ENCODE measurements at regions not wholly inside any gene's neighbourhood (a gene's known extent, or its start where the extent isn't known, plus 50 kb on each side); places are given as distances from the start of the nearest gene placed in this dataset.

GRCh38 chr7:155911471-155912105, 99.3 kb upstream of the SHH start:
- Histone ChIP-seq H3K27me3 (no peaks in the 10 kb centered on the region), H3K9me3 (peaks cover 24 to 26% of the 10 kb centered on the region in 2 donors), H3K4me1 (no peaks in the 10 kb centered on the region), H3K27ac (no peak overlapping the region), H3K36me3 (no peaks in the 10 kb centered on the region), H3K4me3 (no peak overlapping the region)
- TF ChIP-seq POLR2A (IDR thresholded peaks at IDR 0.05) = no peak
- TF ChIP-seq, protein P1, sequence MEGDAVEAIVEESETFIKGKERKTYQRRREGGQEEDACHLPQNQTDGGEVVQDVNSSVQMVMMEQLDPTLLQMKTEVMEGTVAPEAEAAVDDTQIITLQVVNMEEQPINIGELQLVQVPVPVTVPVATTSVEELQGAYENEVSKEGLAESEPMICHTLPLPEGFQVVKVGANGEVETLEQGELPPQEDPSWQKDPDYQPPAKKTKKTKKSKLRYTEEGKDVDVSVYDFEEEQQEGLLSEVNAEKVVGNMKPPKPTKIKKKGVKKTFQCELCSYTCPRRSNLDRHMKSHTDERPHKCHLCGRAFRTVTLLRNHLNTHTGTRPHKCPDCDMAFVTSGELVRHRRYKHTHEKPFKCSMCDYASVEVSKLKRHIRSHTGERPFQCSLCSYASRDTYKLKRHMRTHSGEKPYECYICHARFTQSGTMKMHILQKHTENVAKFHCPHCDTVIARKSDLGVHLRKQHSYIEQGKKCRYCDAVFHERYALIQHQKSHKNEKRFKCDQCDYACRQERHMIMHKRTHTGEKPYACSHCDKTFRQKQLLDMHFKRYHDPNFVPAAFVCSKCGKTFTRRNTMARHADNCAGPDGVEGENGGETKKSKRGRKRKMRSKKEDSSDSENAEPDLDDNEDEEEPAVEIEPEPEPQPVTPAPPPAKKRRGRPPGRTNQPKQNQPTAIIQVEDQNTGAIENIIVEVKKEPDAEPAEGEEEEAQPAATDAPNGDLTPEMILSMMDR (IDR thresholded peaks at IDR 0.05) = no peak
- TF ChIP-seq POLR2AphosphoS5 (IDR thresholded peaks at IDR 0.05) = no peak
- intact Hi-C loops (cut with DNase I; ENCODE audit: low total_unique reads) = no loop called here
- DNase-seq (ENCODE audit: low spot score in 2 of 2) = no peak

- intact Hi-C loops (cut with DNase I; ENCODE audit: low total_unique reads) = no loop called here
- TF ChIP-seq POLR2AphosphoS5 (IDR thresholded peaks at IDR 0.05) (no peak), POLR2A (IDR thresholded peaks at IDR 0.05) (no peak)
- TF ChIP-seq, protein P1 (IDR thresholded peaks at IDR 0.05) = no peak
- H3K9me3 ChIP-seq = peaks cover 24 to 26% of the 10 kb centered on the region in 2 donors
- DNase-seq (ENCODE audit: low spot score in 2 of 2) = no peak
- H3K36me3 ChIP-seq = no peaks in the 10 kb centered on the region
- H3K27ac ChIP-seq = no peak overlapping the region
- no peaks in the 10 kb centered on the region for H3K4me1 ChIP-seq
- no peaks in the 10 kb centered on the region for H3K27me3 ChIP-seq
- no peak overlapping the region for H3K4me3 ChIP-seq
Observed at GRCh38 chr7:155908385-155908784, 96.1 kb upstream of the SHH start.

GRCh38 chr7:155907450-155908200, 95.4 kb upstream of the SHH start:
- TF ChIP-seq POLR2AphosphoS5 (IDR thresholded peaks at IDR 0.05) (no peak), POLR2A (IDR thresholded peaks at IDR 0.05) (no peak)
- TF ChIP-seq, protein P1 (IDR thresholded peaks at IDR 0.05) = no peak
- DNase-seq (ENCODE audit: low spot score in 2 of 2) = no peak
- Histone ChIP-seq H3K4me3 (no peak overlapping the region), H3K36me3 (no peaks in the 10 kb centered on the region), H3K27ac (no peak overlapping the region), H3K4me1 (no peaks in the 10 kb centered on the region), H3K27me3 (no peaks in the 10 kb centered on the region), H3K9me3 (peaks cover 17 to 21% of the 10 kb centered on the region in 2 donors)
- intact Hi-C loops (cut with DNase I; ENCODE audit: low total_unique reads) = no loop called here

GRCh38 chr7:155901176-155901575, 88.9 kb upstream of the SHH start:
- DNase-seq (ENCODE audit: low spot score in 2 of 2) = no peak
- TF ChIP-seq POLR2AphosphoS5 (IDR thresholded peaks at IDR 0.05) = no peak
- TF ChIP-seq, protein P1 (IDR thresholded peaks at IDR 0.05) = no peak
- peaks cover 13 to 20% of the 10 kb centered on the region in 2 donors for H3K9me3 ChIP-seq
- no peak overlapping the region for H3K27ac ChIP-seq
- intact Hi-C loops (cut with DNase I; ENCODE audit: low total_unique reads) = no loop called here
- H3K27me3 ChIP-seq = no peaks in the 10 kb centered on the region
- H3K4me3 ChIP-seq = no peak overlapping the region
- H3K4me1 ChIP-seq = no peaks in the 10 kb centered on the region
- no peaks in the 10 kb centered on the region for H3K36me3 ChIP-seq

GRCh38 chr7:155899596-155899995, 87.3 kb upstream of the SHH start:
- peaks cover 13 to 20% of the 10 kb centered on the region in 2 donors for H3K9me3 ChIP-seq
- TF ChIP-seq, protein P1 (IDR thresholded peaks at IDR 0.05) = no peak
- TF ChIP-seq POLR2AphosphoS5 (IDR thresholded peaks at IDR 0.05) = no peak
- TF ChIP-seq POLR2A (IDR thresholded peaks at IDR 0.05) = no peak
- intact Hi-C loops (cut with DNase I; ENCODE audit: low total_unique reads) = no loop called here
- no peak overlapping the region for H3K27ac ChIP-seq
- H3K4me1 ChIP-seq = no peaks in the 10 kb centered on the region
- H3K27me3 ChIP-seq = no peaks in the 10 kb centered on the region
- no peak overlapping the region for H3K4me3 ChIP-seq
- DNase-seq (ENCODE audit: low spot score in 2 of 2) = no peak
- H3K36me3 ChIP-seq = no peaks in the 10 kb centered on the region

Measured in breast epithelium (tissue), 4 donors.